ENCODE measurements at regions not wholly inside any gene's neighbourhood (a gene's known extent, or its start where the extent isn't known, plus 50 kb on each side); places are given as distances from the start of the nearest gene placed in this dataset.

GRCh38 chr12:64931321-64931720 lies 106.9 kb downstream of the TBC1D30 start:
- DNase-seq (ENCODE audit: low spot score), result no peak

GRCh38 chr12:64931981-64932380 lies 107.5 kb downstream of the TBC1D30 start:
- DNase-seq (ENCODE audit: low spot score), result no peak

GRCh38 chr12:64933791-64934190 lies 109.3 kb downstream of the TBC1D30 start:
- DNase-seq (ENCODE audit: low spot score), result no peak

DNA sequence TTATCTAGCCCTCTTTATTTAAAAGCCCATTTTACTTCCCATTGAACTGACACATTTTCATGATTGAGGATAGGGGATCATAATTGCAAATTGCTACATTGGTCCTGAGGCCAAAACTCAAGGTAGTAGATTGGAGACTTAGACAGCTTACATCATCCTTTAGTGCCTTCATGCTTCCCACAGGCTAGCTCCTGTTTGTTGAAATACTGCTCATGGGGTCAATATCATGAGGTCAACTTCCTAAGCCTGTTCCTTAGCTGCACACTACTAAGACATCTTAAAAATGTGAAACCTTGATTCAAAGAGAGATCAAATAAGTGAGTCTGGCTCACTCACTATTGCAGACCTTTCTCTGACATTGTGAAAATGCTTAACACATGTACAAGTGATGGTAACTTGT lies 113.0 kb downstream of the TBC1D30 start:
- DNase-seq (ENCODE audit: low spot score), result no peak

- DNase-seq (ENCODE audit: low spot score), result no peak
Measured at GRCh38 chr12:64938179-64938578, 113.7 kb downstream of the TBC1D30 start.

- DNase-seq (ENCODE audit: low spot score), result no peak
Measured at GRCh38 chr12:64943686-64944085, 119.2 kb downstream of the TBC1D30 start.

DNA sequence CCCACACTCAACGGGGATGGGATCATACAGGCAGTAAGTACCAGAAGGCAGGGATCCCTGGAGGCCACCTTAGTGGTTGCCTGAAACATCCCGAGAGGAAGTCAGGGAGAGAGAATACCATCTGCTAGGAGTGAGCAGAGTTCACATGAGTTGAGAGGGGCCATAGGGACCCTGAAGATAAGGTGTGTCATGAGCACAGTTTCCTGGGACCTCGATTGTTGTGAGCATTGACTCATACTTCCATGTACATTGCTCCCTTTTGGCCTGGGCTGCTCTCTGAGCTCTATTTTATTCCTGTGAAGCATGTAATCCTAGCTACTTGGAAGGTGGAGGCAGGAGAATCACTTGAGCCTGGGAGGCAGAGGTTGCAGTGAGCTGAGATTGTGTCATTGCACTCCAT lies 120.5 kb downstream of the TBC1D30 start:
- no peak for DNase-seq (ENCODE audit: low spot score)

- DNase-seq (ENCODE audit: low spot score), result no peak
Measured at GRCh38 chr12:64946132-64946829, 121.8 kb downstream of the TBC1D30 start.

DNA sequence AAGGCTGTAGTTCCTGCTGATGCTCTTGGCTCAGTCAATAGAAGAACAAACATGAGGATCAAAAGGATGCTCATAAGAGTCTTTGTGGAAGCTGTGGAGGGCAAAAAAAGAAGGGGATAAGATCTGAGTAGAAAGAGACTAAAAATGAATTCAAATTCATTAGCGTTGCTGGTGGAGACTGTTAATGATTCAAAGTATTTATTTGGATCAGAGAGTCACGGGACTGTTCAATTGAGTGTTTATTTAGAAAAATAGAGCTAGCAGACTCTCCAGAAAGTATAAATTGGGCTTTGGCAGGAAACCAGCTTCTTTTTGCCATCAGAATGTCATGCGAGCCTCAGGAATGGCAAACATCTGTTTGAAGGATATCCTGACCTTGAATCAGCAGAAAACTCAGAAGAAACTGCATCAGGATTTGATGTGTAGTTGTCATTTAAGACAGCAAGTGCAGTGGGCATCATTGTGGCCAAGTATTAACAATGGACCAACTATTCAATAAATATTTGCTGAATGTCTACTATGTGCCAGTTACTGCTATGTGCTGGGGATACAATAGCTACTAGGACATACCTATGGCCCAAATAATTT lies 126.4 kb downstream of the TBC1D30 start:
- DNase-seq (ENCODE audit: low spot score), result no peak

GRCh38 chr12:64951944-64952343 lies 127.5 kb downstream of the TBC1D30 start:
- DNase-seq (ENCODE audit: low spot score), result no peak

DNA sequence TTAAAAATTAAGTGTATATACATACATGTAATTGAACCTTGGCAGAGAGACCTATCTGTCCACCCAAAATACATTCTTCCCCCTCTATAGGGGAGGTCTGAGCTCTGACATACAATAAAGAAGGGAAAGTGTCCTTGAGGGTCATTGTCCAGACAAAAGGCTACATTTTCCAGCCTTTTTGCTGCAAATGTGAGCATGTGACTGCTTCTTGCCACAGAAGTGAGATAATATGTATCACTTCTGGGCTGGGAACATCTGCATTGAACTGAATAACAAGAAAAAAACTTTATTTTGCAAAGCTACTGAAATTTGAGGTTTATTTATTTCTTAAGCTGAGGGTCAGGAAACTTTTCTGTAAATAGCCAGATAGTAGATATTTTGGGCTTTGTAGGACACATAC lies 131.3 kb downstream of the TBC1D30 start:
- DNase-seq (ENCODE audit: low spot score), result no peak

- DNase-seq (ENCODE audit: low spot score), result no peak
Measured at GRCh38 chr12:64965920-64966319, 141.5 kb downstream of the TBC1D30 start.

DNA sequence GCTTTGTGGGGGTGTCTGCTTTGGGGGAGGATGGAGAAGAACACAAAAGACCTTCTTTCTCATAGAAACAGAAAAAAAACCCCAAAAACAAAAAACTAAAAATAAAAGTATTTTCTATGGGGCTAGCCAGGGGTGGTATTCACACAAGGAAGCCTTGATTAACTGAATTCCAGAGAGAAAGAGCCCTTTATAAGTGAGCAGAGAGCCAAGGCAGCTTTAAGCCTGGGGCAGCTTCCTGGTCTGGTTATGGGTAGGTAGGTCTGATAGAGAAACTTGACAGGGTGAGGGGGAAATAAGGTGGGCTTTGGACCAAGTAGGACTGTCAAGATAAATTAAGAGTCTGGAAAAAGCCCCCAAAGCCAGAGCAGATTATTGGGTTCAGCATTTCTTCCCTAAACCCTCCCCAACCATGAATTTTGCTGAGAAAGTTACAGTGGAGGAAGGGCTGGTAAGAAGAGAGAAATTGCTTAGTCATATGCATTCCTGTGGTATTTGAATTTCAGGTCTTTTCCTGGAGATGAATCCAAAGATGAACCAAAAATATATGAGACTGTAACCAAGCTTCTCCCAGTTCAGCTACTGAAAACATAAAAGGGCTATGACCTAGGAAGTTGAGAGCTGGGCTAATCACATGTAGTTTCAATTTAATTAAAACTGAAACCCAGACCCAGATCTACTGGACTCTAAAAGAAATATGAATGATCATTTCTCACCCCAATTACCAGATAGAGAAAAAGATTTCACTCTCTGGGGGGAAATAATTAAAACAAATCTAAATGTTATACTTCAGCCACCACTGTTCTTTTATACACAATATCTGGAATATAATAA lies 144.8 kb downstream of the TBC1D30 start:
- peak; percentile 73 for DNase-seq (ENCODE audit: low spot score)

DNA sequence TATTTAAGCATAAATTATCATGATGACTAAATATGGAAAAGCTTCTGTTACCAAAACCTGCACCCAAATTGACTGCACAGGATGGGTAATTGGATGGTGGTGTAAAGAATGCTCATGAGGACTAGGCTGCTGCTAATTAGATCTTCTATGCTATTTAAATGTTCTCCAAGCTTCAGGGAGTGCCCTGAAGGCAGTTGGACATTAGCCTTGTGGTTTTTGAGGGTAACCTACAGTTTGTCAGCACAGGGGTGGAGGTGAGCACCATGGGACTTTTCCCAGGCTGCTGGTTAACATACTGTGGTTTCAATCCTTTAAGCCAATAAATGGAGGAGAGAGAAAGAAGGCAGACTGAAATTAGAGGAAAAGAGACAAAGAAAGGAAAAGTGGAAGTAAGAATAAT lies 145.0 kb downstream of the WIF1 start:
- peak; percentile 45 for DNase-seq (ENCODE audit: low spot score)

- DNase-seq (ENCODE audit: low spot score), result no peak
Measured at GRCh38 chr12:64983771-64984278, 137.3 kb downstream of the WIF1 start.

- DNase-seq (ENCODE audit: low spot score), result peak; percentile 76
Measured at GRCh38 chr12:64991121-64991611, 129.9 kb downstream of the WIF1 start.

DNA sequence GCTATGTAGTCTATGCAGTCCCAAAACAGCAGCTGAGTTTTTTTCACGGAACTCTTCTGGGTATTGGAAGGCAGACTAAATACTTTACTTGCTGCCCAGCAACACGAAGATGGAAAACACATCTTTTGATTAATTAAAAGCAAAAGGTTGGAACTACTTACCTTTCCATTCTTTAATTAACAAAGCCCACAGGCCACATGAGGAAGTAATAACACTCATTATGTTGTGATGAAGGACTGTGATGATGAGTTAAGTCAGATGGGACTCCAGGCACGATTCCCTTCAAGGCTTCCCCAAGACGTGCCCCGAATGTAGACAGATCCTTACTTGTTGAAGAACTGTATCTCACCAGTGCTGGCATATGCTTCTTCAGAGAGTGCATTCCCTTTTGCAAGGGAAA lies 129.0 kb downstream of the WIF1 start:
- no peak for DNase-seq (ENCODE audit: low spot score)

GRCh38 chr12:64992641-64993040 lies 128.5 kb downstream of the WIF1 start:
- peak; percentile 74 for DNase-seq (ENCODE audit: low spot score)

- DNase-seq (ENCODE audit: low spot score), result no peak
Measured at GRCh38 chr12:64993461-64993860, 127.6 kb downstream of the WIF1 start.

GRCh38 chr12:64995816-64996215 lies 125.3 kb downstream of the WIF1 start:
- DNase-seq (ENCODE audit: low spot score), result peak; percentile 47

- DNase-seq (ENCODE audit: low spot score), result no peak
Measured at GRCh38 chr12:64997858-64998257, 123.2 kb downstream of the WIF1 start.

GRCh38 chr12:64998371-64999147 lies 122.5 kb downstream of the WIF1 start:
- DNase-seq (ENCODE audit: low spot score), result peak; percentile 67
